NCI-H1694 (cell line): ENCODE measurements at regions not wholly inside any gene's neighbourhood (a gene's known extent, or its start where the extent isn't known, plus 50 kb on each side); places are given as distances from the start of the nearest gene placed in this dataset.

Experiments
- DNase-seq: peaks from one replicate; lab custom pipeline; 2025; lab: John Stamatoyannopoulos, UW

- DNase-seq, result no peak
These were observed 87.4 kb upstream of the PHYHIPL start for GRCh38 chr10:59088912-59089573.

GRCh38 chr10:59090817-59091622 lies 85.4 kb upstream of the PHYHIPL start:
- no peak for DNase-seq

GRCh38 chr10:59093461-59093860 lies 83.0 kb upstream of the PHYHIPL start:
- no peak for DNase-seq

- no peak for DNase-seq
These were observed 79.8 kb upstream of the PHYHIPL start for GRCh38 chr10:59096631-59097030.

- peak; percentile 40 for DNase-seq
These were observed 78.1 kb upstream of the PHYHIPL start for GRCh38 chr10:59098387-59098786.

- peak; percentile 72 for DNase-seq
These were observed 77.5 kb upstream of the PHYHIPL start for GRCh38 chr10:59098831-59099452.

- peak; percentile 63 for DNase-seq
These were observed 77.0 kb upstream of the PHYHIPL start for GRCh38 chr10:59099481-59099880.

- DNase-seq, result no peak
These were observed 74.0 kb upstream of the PHYHIPL start for GRCh38 chr10:59102394-59102793.

- DNase-seq, result no peak
These were observed 72.3 kb upstream of the PHYHIPL start for GRCh38 chr10:59104186-59104585.

GRCh38 chr10:59106441-59106840 lies 70.0 kb upstream of the PHYHIPL start:
- no peak for DNase-seq

GRCh38 chr10:59107147-59107546 lies 69.3 kb upstream of the PHYHIPL start:
- no peak for DNase-seq

- no peak for DNase-seq
These were observed 68.1 kb upstream of the PHYHIPL start for GRCh38 chr10:59108296-59108870.

- DNase-seq, result no peak
These were observed 67.6 kb upstream of the PHYHIPL start for GRCh38 chr10:59108886-59109288.

- DNase-seq, result no peak
These were observed 66.6 kb upstream of the PHYHIPL start for GRCh38 chr10:59109826-59110225.

GRCh38 chr10:59124187-59124586 lies 52.3 kb upstream of the PHYHIPL start:
- DNase-seq, result no peak

GRCh38 chr10:59125666-59126065 lies 50.8 kb upstream of the PHYHIPL start:
- no peak for DNase-seq

GRCh38 chr10:59126261-59126660 lies 50.2 kb upstream of the PHYHIPL start:
- no peak for DNase-seq
